Fibroblast of skin of left quadriceps (primary cell): ENCODE measurements at regions not wholly inside any gene's neighbourhood (a gene's known extent, or its start where the extent isn't known, plus 50 kb on each side); places are given as distances from the start of the nearest gene placed in this dataset.

Experiments used
- DNase-seq, 2 experiments: peaks; one replicate each; pipeline ENCODE4 v3.0.0-alpha.2; 2013; ENCODE audit warnings: low read depth in 2 of 2

DNA sequence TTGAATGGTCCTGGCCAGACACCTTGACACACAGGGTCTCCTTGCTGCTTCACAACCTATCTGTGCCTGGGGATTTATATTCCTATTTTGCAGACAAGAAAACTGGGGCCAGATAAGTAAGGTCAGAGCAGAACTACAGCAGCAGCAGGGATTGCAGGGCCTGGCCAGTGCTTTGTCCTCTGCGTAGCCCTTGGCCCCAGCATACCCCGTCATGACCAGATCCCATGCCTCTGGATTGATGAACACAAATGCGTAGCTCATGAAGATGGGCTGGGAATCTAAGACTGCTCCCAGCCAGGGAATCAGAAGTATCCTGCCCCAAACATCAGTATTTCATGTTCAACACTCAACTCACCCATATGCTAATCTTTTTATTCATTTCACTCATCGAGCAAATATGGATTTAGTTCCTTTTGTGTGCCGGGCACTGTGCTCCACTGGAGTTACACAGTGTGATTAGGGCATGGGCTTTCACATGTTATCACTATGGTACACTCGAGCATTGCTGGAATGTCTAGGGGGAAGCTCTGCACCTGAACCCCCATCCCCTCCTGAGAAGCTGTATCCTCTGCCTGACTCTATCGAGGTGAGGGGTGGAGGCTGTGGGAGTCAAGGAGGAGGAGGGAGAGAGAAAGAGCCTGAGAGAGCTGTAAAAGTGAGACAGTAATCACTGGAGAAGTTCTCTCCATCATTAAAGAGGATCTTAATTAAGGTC is 143.3 kb downstream of the CYP26B1 start:
- DNase-seq = no peak

DNA sequence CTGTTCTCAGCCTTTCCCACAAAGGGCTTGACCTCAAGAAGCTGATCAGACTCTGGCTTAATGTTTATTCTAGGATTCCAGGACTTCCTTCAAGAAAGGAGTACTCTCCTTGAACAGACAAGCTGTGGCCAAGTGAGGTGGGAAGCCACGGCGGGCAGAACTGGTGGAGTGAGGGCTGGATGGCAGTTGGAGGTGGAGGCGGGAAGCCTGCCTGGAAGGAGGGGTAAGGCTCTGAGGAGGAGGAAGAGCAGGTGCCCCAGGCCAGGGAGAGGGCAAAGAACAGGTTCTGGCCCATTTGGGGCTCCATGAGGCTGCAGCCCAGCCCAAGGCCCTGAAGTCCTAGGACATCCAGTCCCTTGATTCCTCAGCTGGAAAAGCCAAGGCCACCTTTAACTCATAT is 143.9 kb downstream of the CYP26B1 start:
- DNase-seq = no peak

DNA sequence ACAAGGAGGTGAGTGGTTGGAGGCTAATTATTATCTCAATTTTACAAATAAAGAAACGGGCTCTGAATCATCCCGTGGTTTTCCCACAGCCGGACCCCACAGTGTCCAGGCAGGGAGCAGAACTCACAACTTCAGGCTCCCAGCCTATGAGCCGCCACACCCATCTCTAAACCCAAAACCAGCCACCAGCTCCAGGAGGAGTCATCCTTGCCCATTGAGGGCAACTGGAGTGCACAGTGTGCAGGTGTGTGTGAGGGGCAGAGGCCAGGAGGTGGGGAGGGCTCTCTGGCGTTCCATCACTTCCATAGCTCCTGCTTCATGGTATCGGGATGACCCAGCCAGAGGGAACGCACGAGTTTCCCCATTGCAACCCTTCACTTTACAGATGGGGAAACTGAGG is 144.5 kb downstream of the CYP26B1 start:
- no peak for DNase-seq

DNA sequence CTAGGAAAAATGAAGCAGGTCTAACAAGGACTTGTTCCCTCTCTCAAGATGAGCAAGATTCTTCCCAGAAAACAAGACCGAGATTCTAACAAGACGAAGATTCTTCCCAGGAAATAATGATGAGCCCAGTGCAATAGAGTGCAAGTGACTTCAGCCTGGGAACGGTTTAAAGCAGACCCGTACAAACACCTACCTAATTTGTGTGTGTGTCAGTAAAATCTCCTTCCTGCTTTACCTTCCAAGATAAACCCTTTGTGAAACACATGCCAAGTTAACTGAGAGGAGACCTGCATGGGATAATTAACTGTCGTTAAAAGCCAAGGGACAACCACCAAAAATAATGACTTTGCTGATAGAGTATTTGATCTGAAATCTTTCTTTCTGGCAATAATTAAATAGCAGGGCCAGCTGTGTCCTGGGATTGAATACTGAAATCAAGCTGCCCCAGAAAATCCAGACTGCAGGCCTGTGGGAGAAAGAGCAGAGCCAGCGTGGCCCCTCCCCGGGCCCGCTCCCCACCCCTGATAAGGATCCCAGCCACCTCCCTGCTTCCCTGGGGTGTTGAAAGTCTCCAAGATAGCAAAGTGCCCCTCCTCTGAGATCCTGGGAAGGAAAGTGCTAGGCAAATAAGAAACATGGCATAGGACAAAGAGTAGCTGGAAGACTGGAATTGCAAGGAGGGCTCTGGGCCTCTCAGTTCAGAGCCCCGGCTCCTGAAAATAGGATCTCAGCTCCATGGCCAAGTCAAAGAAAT is 145.5 kb downstream of the CYP26B1 start:
- no peak for DNase-seq

DNA sequence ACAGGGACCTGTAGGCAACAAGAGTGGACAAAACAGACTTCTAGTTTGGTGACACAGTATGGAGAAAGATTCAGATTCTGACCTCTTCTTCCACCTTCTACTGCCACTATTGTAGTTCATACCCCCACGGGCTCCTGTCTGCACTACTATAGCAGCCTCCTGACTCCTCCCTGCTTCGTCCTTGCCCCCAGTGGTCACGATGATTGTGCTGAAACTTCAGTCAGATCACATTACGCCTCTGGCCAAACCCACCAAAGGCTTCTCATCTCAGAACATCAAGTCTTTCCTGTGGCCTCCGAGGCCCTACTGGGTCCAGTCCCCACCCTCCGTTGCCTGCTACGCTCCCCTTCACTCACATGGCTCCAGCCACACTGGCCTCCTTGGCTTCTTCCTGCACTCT is 147.6 kb downstream of the CYP26B1 start:
- no peak for DNase-seq

GRCh38 chr2:71999580-71999979 is 148.1 kb downstream of the CYP26B1 start:
- DNase-seq = no peak

GRCh38 chr2:71997843-71998242 is 149.8 kb downstream of the CYP26B1 start:
- DNase-seq = no peak

- peak; percentile 20 to 25 for DNase-seq
Measured at GRCh38 chr2:71995067-71995665, 152.5 kb downstream of the CYP26B1 start.

GRCh38 chr2:71992036-71992435 is 155.6 kb downstream of the CYP26B1 start:
- DNase-seq = no peak

- DNase-seq = no peak
Measured at GRCh38 chr2:71991397-71991796, 156.3 kb downstream of the CYP26B1 start.

DNA sequence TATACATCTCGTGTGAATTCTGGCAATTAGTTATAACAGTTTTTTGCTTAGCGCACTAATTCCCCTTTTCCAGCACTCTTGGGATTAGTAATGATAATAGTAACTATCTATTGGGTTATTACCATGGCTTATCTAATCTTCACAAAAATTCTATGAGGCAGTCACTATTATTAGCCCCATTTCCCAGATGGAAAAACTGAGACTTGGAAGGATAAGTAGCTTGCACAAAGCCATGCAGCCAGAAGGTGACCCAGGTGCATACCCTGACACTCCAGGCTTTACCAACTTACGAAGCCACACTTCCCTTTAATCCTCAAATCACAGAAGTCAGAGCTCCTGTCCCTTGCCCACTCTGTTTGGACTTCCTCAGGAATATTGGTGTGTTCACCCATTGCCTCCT is 156.8 kb downstream of the CYP26B1 start:
- no peak for DNase-seq

DNA sequence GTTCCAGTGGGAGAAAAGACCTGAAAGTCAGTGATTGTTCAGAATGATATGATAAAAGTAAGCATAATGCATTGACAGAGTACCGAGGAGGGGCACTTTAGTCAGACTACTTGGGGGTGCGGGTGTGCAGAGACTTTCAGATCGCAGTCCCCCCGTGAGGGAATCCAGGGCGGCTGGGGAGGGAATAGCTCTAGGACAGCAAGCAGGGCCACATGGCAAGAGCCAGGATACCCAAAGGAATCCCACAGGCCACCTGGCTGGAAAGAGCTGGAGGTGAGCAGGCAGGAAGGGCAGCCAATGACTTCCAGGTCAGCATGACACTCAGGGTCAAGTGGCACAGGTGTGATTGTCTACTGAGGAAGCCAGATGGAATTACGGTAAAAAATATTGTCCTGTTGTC is 157.5 kb downstream of the CYP26B1 start:
- DNase-seq = no peak

GRCh38 chr2:71989671-71990070 is 158.0 kb downstream of the CYP26B1 start:
- DNase-seq = no peak

DNA sequence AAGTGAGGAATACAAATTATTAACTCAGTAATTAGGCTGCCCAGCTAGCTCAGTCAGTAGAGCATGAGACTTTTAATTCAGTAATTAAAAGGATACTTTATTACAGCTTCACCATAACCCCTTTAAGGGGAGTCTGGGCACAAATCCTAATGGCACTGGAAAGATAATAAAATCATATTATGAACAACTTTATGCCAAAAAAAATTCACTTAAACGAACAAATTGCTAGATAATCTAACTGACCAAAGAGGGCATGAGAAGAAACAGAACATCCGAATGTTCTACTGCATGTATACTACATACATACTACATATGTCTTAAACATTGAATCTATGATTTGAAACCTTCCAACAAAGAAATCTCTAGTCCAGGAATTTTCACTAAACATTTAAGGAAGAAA is 159.5 kb downstream of the CYP26B1 start:
- DNase-seq = no peak

- no peak for DNase-seq
Measured at GRCh38 chr2:71976685-71977084, 171.0 kb downstream of the CYP26B1 start.

DNA sequence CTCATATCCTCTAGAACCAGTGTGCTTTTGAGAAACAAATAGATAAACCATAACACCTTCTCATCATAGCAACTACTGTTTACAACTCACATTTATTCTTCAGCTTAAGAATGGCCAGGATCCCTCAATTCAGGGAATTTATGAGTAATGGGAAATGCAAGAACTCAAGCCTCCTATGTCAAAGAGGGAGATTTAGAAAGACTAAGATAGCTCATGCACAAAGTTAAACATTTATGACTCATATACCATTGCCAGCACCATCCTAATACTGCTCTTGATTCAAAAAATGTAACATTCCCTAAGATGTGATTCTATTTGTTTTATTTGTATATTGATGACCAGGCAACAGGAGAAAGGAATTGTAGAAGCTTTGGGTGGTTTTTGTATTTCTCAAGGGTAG is 172.8 kb downstream of the CYP26B1 start:
- DNase-seq = no peak

GRCh38 chr2:71971493-71971892 is 176.2 kb downstream of the CYP26B1 start:
- no peak for DNase-seq

GRCh38 chr2:71965530-71965929 is 182.1 kb downstream of the CYP26B1 start:
- no peak for DNase-seq

GRCh38 chr2:71962911-71963694 is 184.6 kb downstream of the CYP26B1 start:
- DNase-seq = peak; percentile 30 to 33

DNA sequence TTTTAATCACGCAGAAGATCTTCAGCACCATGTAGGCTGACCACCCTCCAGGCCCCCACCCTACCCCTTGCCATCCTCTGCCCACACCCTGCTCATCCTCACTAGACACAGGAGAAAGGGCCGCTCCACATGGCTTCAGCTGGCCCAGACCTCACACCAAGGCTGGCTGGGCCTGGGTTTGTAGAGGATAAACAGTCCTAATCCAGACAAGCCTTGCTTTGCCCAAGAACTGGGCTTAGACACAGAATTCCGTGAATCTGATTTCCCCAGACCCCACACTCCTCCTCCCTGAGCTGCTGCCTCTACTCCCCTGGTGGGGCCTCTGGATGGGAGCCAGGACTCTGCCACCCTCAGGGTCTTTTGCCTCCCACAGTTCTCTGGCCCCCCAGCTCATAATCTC is 185.3 kb downstream of the CYP26B1 start:
- DNase-seq = no peak

DNA sequence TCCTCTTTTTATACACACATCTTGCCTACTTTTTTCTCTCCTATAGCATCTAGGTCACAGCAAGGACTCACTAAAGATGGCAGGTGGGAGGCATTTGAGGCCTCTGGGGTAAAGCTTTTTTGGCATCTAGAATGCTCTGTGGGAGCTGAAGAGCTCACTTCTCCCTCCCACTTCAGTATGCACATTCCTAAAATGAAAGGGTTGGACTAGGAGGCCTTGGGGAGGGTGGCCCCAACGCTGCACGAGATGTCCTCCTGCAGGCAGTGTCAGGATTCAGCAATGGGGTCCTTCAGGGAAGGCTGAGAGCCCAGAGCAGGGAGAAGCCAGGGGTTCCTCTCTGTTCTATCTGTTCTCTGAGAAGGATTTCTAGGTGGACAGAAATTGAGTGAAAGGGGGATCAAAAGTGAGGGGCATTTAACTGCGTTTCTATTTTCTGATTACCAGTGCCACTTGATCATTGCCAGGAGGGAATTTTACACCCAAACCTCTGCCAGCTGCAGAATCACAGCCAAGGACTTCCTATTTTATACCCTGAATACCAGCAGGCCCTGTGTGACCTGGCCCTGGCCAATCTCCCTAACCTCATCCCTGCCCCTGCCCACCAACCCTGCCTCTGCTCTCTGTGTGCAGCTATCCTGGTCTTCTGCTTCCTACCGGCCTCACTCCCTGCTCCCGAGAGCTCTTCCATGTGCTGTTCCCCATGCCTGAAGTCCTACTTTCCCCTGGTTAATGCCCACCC is 186.2 kb downstream of the CYP26B1 start:
- DNase-seq = no peak

GRCh38 chr2:71959494-71959893 is 188.2 kb downstream of the CYP26B1 start:
- DNase-seq = no peak
